ENCODE measurements at regions not wholly inside any gene's neighbourhood (a gene's known extent, or its start where the extent isn't known, plus 50 kb on each side); places are given as distances from the start of the nearest gene placed in this dataset.

GRCh38 chr1:29436181-29436785 is 200.0 kb downstream of the PTPRU start:
- no peak for TF ChIP-seq CTCF (IDR thresholded peaks at IDR 0.05; ENCODE audit: low read depth, low read length)
- no peak for TF ChIP-seq MAX (IDR thresholded peaks at IDR 0.05; ENCODE audit: low read depth, low read length)

Measured in NB4 (cell line).